ENCODE measurements at regions not wholly inside any gene's neighbourhood (a gene's known extent, or its start where the extent isn't known, plus 50 kb on each side); places are given as distances from the start of the nearest gene placed in this dataset.
"Not testable (repeated sequence)": the region's sequence is repeated elsewhere in the genome, so short reads cannot be mapped to it uniquely, and the experiment has no call there.

DNA sequence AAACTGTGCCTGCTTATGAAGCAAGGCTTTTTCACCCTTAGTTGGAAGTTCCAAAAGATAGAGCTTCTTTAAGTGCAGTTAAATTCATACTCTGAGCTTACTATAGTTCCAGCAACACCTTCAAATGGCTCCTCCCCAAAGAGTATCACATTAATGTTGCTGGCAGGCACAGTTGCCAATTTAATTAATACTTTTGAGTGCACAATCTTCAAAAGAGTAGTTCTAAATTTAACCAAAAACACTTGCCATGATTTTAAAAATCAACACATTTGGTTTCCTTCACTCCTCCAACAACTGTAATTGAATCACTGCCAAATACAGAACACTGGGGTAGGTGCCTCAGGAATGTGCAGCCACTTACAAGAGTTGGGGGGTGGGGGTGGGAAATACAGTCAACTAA, 150.6 kb upstream of the UBE2E3 start:
- DNase-seq (ENCODE audit: low spot score) = no peak

DNA sequence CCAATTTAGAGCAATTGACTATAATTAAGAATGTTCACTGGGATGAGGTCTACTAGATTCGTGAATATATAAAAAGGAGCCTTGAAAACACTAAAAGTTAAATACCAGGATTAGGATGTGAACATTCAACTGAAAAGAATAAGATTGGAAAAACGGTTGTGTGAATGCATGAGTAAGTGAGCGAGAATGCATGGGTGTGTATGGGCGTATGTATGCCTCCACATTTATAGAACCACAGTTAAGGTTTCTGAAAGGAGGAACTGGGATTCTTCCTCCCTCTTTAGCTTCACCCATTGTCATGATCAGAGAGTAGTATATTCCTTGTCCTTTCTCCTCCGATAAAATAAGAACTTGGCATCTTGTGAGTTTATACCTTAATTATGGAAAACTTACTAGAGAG, 151.1 kb upstream of the UBE2E3 start:
- no peak for DNase-seq (ENCODE audit: low spot score)

DNA sequence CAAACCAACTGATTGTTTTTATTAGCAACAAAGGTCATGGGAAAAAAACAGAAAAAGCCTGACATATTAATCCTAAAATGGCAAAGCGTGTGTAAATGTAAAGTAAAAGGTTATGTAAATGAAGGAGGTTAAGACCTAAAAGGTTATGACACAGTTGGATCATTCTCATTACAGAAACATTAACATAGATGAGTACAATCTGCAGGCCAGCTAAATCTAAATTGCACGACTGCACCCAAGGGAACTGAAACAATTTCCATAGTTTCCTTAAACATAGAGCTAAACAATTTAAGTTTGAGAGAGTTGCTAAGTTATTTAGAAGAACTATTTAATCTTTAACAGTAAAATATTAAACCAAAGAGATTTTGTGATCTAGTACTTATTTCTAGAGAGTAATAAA, 151.6 kb upstream of the UBE2E3 start:
- no peak for DNase-seq (ENCODE audit: low spot score)

DNA sequence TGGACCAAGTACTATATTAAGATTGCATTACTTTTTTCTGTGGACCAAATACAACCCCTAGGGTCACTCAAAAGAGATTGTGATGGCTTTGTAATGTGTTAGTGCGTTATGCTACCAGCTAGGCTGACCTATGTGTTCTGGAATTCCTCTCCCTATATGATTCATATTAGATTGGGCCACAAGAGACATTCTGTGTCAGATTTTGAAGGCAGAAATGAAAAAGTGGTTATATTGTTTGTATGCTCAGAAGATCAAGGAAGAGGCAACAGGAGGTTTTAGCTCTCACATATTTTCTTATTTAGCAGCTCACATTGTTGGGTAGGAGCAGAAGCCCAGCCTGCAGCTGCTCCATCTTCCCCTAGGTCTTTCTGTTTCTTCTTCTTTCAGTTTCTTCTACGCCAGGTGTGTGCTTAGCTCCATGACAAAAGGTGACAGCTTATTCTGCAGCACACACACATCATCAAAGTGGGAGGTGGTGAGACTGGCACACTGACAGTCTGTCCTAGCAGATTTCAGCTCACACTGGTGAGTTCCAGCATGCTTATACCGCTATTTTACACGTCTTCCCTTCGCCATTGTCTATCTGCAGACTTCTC, 156.8 kb upstream of the UBE2E3 start:
- no peak for DNase-seq (ENCODE audit: low spot score)

DNA sequence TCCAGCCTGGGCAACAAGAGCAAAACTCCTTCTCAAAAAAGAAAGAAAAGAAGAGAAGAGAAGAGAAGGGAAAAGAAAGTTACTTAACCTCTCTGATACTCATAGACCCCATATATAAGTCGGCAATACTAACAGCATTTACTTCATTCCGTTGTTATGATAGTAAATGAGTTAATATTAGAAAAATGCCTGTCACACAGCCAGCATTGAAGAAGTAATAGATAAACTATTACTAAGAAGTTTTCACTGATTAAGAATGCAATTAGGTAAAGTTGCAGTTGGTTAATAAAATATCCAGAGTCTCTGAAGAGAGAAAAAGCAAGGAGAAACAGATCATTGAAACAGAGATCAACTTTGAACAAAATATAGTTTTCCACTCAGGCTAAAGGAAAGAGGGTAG, 161.3 kb upstream of the UBE2E3 start:
- DNase-seq (ENCODE audit: low spot score) = no peak

DNA sequence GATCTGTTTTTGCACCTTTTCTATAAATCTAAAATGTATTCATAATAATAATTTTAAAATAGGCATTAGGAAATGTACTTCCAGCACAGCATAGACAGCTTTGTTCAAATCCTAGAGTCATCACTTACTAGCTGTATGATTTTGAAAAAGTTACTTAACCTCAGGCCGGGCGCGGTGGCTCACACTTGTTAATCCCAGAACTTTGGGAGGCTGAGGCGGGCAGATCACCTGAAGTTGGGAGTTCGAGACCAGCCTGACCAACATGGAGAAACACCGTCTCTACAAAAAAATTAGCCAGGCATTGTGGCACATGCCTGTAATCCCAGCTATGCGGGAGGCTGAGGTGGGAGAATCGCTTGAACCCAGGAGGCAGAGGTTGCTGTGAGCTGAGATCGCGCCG, 161.7 kb upstream of the UBE2E3 start:
- not testable (repeated sequence) for DNase-seq (ENCODE audit: low spot score)

DNA sequence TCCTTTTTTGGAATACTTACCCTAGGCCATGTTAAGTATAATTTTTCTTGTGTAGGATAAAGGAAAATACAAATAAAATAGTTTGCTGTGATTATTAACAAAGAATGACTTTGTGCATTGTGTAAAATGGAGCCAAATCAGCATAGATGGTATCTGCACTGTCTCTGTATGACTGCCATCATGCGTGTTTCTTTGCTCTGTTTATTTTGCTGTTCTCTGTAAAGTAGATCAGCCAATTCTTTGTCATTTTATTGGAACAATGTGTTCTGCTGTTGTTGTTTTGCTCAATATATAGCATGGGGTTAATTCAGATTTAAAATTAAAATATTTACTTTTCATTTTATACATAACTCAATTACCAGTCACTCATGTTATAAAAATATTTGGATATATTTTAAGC, 181.3 kb upstream of the UBE2E3 start:
- DNase-seq (ENCODE audit: low spot score) = no peak

DNA sequence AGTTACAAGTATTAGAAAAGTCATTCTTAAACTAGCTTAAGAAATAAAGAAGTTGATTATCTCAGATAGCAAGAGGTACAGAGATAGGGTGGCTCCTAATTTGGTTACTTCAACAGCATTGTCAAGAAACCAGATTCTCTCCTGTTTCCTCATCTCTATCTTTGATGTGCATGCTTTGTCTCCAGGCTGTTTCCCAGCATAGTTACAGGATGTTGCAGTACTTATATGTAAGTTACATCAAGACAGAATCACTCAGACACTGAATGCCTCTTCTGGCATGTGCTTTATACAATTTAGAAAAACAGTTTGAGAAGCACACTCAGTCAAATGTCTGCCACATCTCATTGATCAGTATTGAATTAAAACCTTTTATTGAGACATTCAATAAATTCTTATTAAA, 189.5 kb upstream of the UBE2E3 start:
- no peak for DNase-seq (ENCODE audit: low spot score)

DNA sequence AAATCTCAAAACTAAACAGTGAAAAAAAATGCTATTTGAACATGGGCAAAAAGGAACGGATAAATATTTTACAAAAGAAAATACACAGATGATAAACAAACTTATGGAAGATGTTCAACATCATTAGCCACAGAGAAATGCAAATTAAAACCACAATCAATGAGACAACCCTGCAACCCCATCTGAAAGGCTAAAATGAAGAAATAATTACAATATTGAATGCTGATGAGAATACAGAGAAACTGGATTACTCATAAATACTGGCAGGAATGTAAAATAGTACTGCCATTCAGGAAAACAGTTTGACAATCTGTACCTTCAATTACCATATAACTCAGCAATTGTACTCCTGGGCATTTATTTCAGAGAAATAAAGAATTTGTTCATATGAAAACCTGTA, 193.1 kb upstream of the UBE2E3 start:
- DNase-seq (ENCODE audit: low spot score) = no peak

DNA sequence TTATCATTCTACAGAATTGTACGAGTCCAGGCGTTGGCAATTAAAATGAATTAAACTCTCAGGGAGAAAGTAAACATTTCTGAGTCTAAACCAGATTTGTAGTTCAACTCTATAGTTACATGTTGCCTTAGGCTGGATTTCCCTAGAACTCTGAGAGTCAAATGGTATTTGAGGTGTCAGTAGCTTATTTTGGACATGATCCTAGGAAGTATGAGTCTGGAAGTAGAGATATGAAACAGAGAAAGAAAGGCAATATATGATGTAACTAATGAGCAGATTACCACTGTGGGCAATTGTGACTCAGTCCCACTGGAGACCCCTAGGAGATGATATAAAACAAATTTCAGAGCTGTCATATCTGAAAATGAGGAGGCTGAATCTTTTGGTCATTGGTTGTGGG, 199.1 kb upstream of the UBE2E3 start:
- DNase-seq (ENCODE audit: low spot score) = no peak

DNA sequence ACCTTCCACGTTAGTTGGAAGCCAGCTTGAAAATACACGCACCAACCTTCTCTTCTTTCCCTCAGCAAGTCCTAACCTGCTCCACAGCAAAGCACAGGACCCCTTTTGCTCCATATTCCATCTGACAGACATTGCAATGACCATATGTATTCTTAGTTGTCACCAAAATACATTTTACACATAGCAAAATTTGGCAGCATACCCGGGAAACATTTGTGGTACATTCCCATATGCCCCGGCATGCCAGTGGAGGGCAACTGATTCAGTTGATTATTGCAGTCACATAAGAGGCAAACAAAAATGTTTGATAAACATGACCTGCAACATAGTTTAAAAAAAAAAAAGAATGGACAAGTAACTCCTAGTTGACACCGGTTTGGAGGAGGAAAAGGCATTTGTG, 202.1 kb upstream of the UBE2E3 start:
- no peak for DNase-seq (ENCODE audit: low spot score)

DNA sequence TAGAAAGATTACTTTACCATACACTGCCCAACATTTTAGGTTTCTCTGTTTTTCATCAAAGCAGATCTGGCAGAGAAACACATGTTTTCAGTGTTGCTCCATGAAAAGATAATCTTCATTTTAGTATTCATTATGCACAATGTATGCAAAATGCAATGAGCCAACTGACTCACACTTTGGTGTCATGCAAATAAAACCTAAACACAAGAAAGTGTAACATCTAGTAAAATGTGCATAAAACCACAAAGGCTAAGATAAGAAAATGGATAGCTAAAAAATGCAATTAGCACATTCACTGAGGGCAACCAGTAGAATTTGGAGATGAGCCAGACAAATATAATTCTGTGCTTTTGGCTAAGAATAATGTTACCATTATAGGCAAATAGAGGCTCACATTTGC, 203.5 kb upstream of the UBE2E3 start:
- DNase-seq (ENCODE audit: low spot score) = no peak

DNA sequence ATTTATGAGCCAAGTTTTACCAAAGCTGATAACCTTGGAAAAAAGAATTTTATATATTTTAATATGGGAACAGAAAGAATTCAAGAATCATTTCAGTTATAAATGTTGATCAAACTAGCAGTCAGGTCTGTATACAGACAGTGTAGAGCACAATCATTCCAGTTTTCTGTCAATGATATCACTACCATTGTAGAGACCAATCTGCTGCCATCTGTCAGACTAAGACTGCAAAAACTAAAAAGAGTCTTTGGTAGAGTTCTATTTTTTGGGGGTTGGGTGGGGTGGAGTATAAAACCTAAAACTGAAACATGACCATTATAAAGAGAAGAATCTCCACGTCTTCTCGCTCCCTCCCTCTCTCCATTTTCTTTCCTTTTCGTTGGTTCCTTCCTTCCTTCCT, 204.7 kb upstream of the UBE2E3 start:
- no peak for DNase-seq (ENCODE audit: low spot score)

DNA sequence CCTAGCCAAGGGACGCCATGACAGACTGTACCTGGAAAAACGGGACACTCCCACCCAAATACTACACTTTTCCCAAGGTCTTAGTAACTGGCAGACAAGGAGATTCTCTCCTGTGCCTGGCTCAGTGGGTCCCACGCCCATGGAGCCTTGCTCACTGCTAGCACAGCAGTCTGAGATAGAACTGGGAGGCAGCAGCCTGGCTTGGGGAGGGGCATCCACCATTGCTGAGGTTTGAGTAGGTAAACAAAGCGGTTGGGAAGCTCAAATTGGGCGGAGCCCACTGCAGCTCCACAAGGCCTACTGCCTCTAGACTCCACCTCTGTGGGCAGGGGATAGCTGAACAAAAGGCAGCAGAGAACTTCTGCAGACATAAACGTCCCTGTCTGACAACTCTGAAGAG, 215.1 kb upstream of the UBE2E3 start:
- not testable (repeated sequence) for DNase-seq (ENCODE audit: low spot score)

DNA sequence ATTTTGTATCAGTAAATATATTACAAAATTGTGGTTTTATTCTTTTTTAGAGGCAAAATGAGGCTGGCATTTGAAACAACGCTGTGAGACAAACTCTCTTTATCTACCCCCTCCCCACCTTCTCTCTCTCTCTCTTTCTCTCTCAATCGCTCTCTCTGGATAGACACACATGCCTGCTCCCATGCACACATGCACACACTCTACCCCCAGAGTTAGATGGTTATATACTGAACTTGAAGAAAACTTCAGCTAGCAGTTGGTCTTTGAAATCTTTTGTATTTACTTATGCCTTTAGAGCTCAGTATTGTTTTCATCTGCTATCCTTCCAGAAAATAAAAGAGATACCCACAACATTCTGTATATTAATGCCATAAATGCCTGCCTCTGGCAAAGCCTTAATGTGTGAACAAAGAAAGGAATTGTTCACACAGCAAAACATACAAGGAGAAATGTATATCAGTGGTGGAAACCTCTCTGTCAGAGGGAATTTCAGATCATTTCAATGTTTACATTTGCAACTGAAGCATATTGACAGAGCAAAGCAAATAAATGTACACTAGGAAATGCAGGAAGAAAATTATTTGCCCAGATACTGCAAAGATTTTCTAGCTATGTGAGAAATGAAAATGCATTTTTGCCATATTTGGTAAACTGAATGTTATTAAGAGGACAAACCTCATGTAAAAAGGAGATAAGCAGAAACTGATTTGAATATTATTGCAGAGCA, 217.0 kb upstream of the UBE2E3 start:
- DNase-seq (ENCODE audit: low spot score) = no peak

DNA sequence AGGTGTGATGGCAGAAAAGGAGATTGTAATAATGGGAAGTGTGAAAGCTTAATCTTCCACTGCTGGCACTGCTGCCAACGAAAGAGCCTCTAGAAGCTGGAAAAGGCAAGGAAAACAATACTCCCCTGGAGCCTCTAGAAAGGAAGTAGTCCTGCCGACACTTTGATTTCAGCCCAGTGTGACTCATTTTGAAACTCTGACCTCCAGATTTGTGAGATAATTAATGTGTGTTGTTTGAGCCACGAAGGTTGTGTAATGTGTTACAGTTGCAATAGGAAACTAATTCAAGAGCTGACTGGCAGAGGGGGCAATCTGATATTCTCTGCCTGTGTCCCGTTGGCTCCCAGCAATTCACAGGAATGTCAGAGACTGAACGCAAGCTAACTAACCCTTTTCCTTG, 219.2 kb upstream of the UBE2E3 start:
- DNase-seq (ENCODE audit: low spot score) = no peak

DNA sequence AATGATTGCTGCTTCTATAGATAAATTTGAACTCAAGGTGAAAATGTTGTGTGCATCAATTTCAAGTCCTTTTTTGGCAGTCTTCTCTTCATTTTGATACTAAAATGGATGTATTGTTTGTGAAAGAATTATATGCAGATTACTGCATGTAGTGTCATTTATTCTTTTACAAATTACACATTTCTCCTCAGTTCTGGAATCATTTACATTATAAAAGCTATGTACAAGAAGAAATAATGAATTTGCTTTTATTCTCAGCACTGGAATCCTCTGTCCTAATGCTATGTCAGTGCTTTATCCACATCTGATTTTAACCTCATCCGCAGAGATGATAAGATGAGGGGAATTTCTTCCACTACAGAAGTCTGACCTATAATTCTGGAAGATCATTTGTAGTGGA, 220.8 kb upstream of the UBE2E3 start:
- DNase-seq (ENCODE audit: low spot score) = no peak

DNA sequence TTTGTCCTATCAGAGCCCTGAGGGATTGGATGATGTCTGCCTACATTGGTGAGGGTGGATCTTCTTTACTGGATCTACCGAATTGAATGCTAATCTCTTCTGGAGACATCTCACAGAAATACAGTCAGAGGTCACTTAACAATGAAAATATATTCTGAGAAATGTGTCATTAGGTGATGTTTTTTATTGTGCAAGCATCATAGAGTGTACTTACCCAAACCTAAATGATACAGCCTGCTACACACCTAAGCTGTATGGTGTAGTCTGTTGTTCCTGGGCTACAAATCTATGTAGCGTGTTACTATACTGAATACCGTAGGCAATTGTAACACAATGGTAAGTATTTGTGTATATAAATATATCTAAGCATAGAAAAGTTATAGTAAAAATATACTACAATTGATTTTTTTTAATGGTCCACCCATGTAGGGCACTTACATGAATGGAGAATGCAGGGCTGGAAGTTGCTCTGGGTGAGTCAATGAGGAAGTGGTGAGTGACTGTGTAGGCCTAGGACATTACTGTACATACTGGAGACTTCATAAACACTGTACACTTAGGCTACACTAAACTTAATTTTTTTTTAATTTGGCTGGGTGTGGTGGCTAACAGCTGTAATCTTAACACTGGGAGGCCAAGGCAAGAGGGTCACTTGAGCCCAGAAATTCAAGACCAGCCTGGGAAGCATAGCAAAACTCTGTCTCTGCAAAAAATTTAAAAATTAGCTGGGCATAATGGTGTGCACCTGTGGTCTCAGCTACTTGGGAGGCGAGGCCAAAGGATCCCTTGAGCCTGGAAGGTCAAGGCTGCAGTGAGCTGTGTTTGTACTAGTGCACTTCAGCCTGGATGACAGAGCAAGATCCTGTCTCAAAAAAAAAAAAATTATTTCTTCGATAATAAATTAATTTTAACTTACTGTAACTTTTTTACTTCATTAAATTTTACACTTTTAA, 226.3 kb upstream of the UBE2E3 start:
- no peak for DNase-seq (ENCODE audit: low spot score)

DNA sequence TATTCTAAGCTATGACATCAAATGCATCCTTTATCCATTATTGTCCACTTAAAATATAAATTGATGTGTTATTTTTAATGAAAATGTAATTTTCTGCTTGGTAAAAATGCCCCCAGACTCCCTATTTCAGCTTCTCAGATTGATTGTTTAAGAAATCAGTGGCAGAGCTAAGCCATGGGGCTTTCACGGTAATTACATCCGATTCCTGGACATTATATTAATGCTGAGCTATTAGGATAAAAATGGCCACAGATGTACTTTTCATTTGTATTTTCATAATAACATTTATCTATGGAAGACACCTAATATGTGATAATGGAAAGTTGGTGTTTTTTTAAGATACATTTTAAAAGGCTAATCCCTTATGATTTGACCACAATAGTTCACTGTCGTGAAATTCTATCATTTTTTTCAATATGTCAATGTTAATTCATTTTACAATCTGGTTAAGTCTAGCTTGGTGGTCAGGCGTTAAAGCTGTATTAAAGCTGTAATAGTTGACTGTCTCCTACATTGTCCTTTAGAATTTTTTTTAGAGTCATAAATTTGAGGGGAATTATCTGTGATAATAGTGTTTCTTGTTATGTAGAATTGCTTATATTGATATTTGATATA, 229.0 kb upstream of the UBE2E3 start:
- no peak for DNase-seq (ENCODE audit: low spot score)

DNA sequence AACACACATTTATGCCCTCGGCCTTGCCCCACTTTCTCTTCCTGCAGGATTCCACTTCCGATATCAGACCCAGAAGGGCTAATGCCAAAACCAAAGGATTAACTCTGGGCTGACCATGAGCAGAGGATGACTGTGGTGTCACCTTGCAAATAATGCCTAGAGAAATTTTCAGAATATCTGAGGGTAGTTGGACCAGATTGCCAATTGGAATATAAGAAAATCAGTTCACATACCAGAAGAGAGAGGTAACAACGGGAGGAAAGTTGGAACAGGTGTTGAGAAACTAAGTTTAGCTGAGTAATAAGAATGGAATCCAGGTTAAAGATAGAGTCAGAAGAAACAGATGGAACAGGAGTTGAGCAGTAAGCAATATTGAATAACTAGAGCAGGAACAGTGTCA, 232.7 kb upstream of the UBE2E3 start:
- DNase-seq (ENCODE audit: low spot score) = no peak

DNA sequence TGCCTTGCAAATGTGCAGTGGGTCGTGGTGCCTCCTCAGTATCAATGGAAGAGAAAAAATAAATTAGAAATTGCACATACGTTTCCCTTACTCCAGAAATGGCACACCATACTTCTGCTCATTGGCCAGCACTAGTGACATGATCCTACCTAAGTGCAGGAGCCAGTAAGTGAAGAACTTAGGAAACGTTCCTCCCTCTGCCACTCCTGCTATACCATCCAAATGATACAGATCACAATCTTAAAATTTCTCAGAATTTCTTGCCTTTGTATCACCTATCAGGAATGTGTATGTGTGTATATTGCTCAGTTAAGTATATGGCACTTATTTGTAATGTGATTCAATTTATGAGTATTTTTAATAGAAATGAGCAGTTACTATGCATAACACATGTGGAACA, 237.0 kb upstream of the UBE2E3 start:
- no peak for DNase-seq (ENCODE audit: low spot score)

DNA sequence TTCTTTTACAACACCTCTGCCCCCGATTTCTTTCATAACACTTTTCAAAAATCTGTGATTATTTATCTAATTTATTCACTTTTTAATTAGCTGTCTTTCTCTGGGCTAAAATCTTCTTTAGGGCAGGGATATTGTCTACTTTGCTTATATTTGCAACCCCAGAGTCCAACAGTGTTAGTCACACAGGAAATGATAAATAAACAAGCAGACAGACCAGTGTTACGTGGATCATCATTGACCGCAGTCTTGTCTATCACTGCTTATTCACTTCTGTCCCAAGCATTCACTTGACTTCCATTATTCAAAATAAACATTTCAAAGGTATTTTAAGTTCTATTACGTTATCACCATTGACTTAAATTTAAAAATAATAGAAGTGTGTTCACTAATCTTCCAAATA, 237.6 kb upstream of the UBE2E3 start:
- DNase-seq (ENCODE audit: low spot score) = no peak

DNA sequence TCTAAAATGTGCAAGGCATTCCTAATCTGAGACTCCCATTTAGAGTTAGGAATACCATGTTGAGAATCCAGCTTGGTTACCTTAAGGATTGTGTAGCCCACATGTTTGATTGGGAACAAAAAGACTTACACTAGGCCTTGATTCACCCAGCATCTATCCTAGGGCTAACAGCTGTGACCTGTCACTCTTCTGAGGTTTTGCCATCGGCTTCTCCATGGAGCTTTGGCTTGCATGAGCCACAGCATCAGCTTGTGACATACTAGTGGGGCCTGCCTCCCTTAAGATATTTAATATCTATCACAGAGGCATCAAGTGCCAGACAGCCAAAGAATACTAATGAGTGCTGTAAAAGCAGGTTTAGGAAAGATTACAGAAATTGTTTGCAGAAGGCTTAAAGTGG, 241.3 kb upstream of the UBE2E3 start:
- DNase-seq (ENCODE audit: low spot score) = no peak

Measured in Ammon's horn (tissue), 1 donor.